Calu3 (cell line): ENCODE measurements at regions not wholly inside any gene's neighbourhood (a gene's known extent, or its start where the extent isn't known, plus 50 kb on each side); places are given as distances from the start of the nearest gene placed in this dataset.

Experiments
- BruUV-seq: library from RNA; stranded (reverse); fragments of 400-500 nt; replicated peaks from 2 replicates; lab custom pipeline; 2021; lab: Mats Ljungman, UMichigan
- CTCF ChIA-PET: fragments of 300-600 bp; sonication (Branson Sonifier 250); formaldehyde crosslinking; loops from one replicate; lab custom pipeline; 2022; ENCODE audit warnings: antibody characterized with exemption; lab: Charles Lee
- DNase-seq: peaks from one replicate; pipeline ENCODE4 v3.0.0; 2022
- H3K27ac Mint-ChIP-seq: one replicate; pipeline ENCODE4 v1.8.0; 2022; ENCODE audit warnings: mixed read lengths; ENCODE audit not compliant: unreplicated experiment
- H3K27me3 Mint-ChIP-seq: one replicate; pipeline ENCODE4 v1.8.0; 2022; ENCODE audit warnings: mixed read lengths; ENCODE audit not compliant: unreplicated experiment
- H3K36me3 Mint-ChIP-seq: one replicate; pipeline ENCODE4 v1.8.0; 2022; ENCODE audit warnings: mild to moderate bottlenecking, moderate library complexity, mixed read lengths; ENCODE audit not compliant: insufficient read depth, unreplicated experiment
- H3K4me1 Mint-ChIP-seq: one replicate; pipeline ENCODE4 v1.8.0; 2022; ENCODE audit warnings: mild to moderate bottlenecking, low read depth, mixed read lengths; ENCODE audit not compliant: unreplicated experiment
- H3K4me3 Mint-ChIP-seq: one replicate; pipeline ENCODE4 v1.8.0; 2022; ENCODE audit warnings: mild to moderate bottlenecking, low read depth, moderate library complexity, mixed read lengths; ENCODE audit not compliant: unreplicated experiment
- H3K9me3 Mint-ChIP-seq: one replicate; pipeline ENCODE4 v1.8.0; 2022; ENCODE audit warnings: low read depth, mixed read lengths; ENCODE audit not compliant: unreplicated experiment
- intact Hi-C: fragments of 100-400 bp; cut with micrococcal nuclease; formaldehyde crosslinking; loops from one replicate; pipeline ENCODE4 v1.10.0; 2022; ENCODE audit not compliant: unreplicated experiment
- TF ChIP-seq, protein P1 (sequence below): fragments of 200-600 bp; IDR thresholded peaks from one replicate; pipeline ENCODE4 v1.8.0; 2022; ENCODE audit warnings: antibody characterized with exemption; ENCODE audit not compliant: unreplicated experiment

DNA sequence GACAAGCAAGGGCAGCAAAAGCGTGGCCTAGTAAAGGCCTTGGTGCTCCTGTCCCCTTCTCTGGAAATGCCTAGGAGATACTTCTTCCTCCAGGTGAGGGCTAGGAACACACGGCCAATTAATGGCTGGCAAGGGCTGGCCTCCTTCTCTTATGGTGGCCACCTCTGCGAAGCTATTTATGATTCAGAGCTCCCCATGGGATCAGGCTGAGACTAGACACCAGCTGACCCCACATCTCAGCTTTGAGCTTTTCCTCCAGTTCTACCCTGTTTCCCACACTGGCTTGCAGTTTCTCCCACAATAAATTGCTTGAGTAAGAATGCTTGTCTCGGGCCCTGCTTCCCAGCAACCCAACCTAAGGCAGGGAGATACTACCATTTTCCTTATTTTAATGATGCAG lies 53.7 kb downstream of the CAMK2N1 start:
- peaks cover 9% of the 10 kb centered on the region for H3K27me3 Mint-ChIP-seq
- no peaks in the 10 kb centered on the region for H3K4me1 Mint-ChIP-seq
- peaks cover 3% of the 10 kb centered on the region for H3K36me3 Mint-ChIP-seq
- BruUV-seq, result no TSS peak
- intact Hi-C loops, result loop anchor here (5.0 kb wide), 1 partner anchor 60 kb away; no protein-coding TSS in a partner anchor
- CTCF ChIA-PET, result interaction anchor here (1.4 kb wide), 1 partner anchor 9 kb away, joined by 4 read pairs; no protein-coding TSS in a partner anchor
- no peaks in the 10 kb centered on the region for H3K9me3 Mint-ChIP-seq
- DNase-seq, result no peak
- TF ChIP-seq, protein P1, sequence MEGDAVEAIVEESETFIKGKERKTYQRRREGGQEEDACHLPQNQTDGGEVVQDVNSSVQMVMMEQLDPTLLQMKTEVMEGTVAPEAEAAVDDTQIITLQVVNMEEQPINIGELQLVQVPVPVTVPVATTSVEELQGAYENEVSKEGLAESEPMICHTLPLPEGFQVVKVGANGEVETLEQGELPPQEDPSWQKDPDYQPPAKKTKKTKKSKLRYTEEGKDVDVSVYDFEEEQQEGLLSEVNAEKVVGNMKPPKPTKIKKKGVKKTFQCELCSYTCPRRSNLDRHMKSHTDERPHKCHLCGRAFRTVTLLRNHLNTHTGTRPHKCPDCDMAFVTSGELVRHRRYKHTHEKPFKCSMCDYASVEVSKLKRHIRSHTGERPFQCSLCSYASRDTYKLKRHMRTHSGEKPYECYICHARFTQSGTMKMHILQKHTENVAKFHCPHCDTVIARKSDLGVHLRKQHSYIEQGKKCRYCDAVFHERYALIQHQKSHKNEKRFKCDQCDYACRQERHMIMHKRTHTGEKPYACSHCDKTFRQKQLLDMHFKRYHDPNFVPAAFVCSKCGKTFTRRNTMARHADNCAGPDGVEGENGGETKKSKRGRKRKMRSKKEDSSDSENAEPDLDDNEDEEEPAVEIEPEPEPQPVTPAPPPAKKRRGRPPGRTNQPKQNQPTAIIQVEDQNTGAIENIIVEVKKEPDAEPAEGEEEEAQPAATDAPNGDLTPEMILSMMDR, result no peak
- no peak overlapping the region for H3K4me3 Mint-ChIP-seq
- H3K27ac Mint-ChIP-seq, result no peak overlapping the region

- no peak overlapping the region for H3K4me3 Mint-ChIP-seq
- peaks cover 9% of the 10 kb centered on the region for H3K27me3 Mint-ChIP-seq
- no peaks in the 10 kb centered on the region for H3K4me1 Mint-ChIP-seq
- intact Hi-C loops, result loop anchor here (5.0 kb wide), 1 partner anchor 61 kb away; no protein-coding TSS in a partner anchor
- BruUV-seq, result no TSS peak
- H3K27ac Mint-ChIP-seq, result no peak overlapping the region
- no peaks in the 10 kb centered on the region for H3K9me3 Mint-ChIP-seq
- no peak for DNase-seq
- TF ChIP-seq, protein P1, result no peak
- peaks cover 5% of the 10 kb centered on the region for H3K36me3 Mint-ChIP-seq
- CTCF ChIA-PET, result interaction anchor here (0.6 to 1.7 kb wide), 4 partner anchors 10 to 219 kb away, joined by 3 to 19 read pairs (median 4); no protein-coding TSS in a partner anchor
These were observed 54.9 kb downstream of the CAMK2N1 start for GRCh38 chr1:20431176-20431460.

- DNase-seq, result peak; percentile 47
- Mint-ChIP-seq H3K9me3 (no peaks in the 10 kb centered on the region), H3K36me3 (peaks cover 5% of the 10 kb centered on the region), H3K4me1 (no peaks in the 10 kb centered on the region), H3K27ac (no peak overlapping the region), H3K27me3 (peaks cover 9% of the 10 kb centered on the region), H3K4me3 (no peak overlapping the region)
- intact Hi-C loops, result loop anchor here (5.0 kb wide), 1 partner anchor 62 kb away; no protein-coding TSS in a partner anchor
- TF ChIP-seq, protein P1, result peak; percentile 78
- BruUV-seq, result no TSS peak
- CTCF ChIA-PET, result interaction anchor here (0.6 to 1.7 kb wide), 4 partner anchors 11 to 218 kb away, joined by 3 to 19 read pairs (median 4); no protein-coding TSS in a partner anchor
These were observed 55.4 kb downstream of the CAMK2N1 start for GRCh38 chr1:20430355-20431175.

DNA sequence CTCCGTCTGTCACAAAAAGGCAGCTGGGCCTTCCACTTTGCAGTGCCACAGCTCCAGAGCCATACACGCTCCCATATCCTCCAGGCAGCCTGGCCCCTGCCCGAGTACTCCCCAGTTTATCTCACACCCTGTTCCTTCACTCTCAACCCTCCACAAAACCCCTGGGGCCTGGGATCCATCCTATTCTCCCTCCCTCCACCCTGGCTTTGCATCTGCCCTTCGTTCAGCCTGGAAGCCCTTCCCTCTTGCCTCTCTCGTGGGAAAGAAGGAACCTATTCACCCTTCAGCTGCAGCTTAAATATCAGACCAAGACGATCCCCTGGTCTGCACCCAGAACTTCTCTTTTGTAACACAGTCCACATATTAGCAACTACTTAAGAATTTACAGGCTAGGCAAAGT lies 56.7 kb downstream of the CAMK2N1 start:
- Mint-ChIP-seq H3K27me3 (no peaks in the 10 kb centered on the region), H3K4me1 (no peaks in the 10 kb centered on the region), H3K27ac (no peak overlapping the region), H3K9me3 (peaks cover 3% of the 10 kb centered on the region), H3K36me3 (peaks cover 5% of the 10 kb centered on the region), H3K4me3 (no peak overlapping the region)
- no peak for DNase-seq
- TF ChIP-seq, protein P1, result no peak
- intact Hi-C loops, result loop anchor here (10.0 kb wide), 1 partner anchor 214 kb away; no protein-coding TSS in a partner anchor
- CTCF ChIA-PET, result no interaction called here
- BruUV-seq, result no TSS peak
